GM12892 (cell line): ENCODE measurements at regions not wholly inside any gene's neighbourhood (a gene's known extent, or its start where the extent isn't known, plus 50 kb on each side); places are given as distances from the start of the nearest gene placed in this dataset.

Experiments used
- POLR2A ChIP-seq: IDR thresholded peaks from 2 replicates; pipeline ENCODE4 v1.6.1; 2011; ENCODE audit warnings: low read depth, low read length, control low read depth
- TAF1 ChIP-seq: IDR thresholded peaks from 2 replicates; pipeline ENCODE4 v1.6.1; 2011; ENCODE audit warnings: low read depth, mild to moderate bottlenecking, control low read depth, low read length, borderline replicate concordance

- TF ChIP-seq TAF1 (no peak), POLR2A (no peak)
Measured at GRCh38 chr1:199472018-199472417, 555.5 kb upstream of the NR5A2 start.
